Fibroblast of lung (primary cell): ENCODE measurements at regions not wholly inside any gene's neighbourhood (a gene's known extent, or its start where the extent isn't known, plus 50 kb on each side); places are given as distances from the start of the nearest gene placed in this dataset.

Experiments used
- CTCF ChIP-seq, 2 donors: IDR thresholded peaks in 1 of 2; conservative IDR thresholded peaks in 1 of 2; 1 replicate in 1 of 2; 2 replicates in 1 of 2; pipeline ENCODE4 v1.5.1; 2011 to 2012; ENCODE audit warnings: low read length in 2 of 2, control low read depth in 1 of 2, inconsistent platforms in 1 of 2, low read depth in 1 of 2, mild to moderate bottlenecking in 1 of 2
- EZH2 ChIP-seq: IDR thresholded peaks from 2 replicates; pipeline ENCODE4 v1.5.1; 2012; ENCODE audit warnings: low read length, control low read depth, mild to moderate bottlenecking; ENCODE audit errors: missing control alignments

DNA sequence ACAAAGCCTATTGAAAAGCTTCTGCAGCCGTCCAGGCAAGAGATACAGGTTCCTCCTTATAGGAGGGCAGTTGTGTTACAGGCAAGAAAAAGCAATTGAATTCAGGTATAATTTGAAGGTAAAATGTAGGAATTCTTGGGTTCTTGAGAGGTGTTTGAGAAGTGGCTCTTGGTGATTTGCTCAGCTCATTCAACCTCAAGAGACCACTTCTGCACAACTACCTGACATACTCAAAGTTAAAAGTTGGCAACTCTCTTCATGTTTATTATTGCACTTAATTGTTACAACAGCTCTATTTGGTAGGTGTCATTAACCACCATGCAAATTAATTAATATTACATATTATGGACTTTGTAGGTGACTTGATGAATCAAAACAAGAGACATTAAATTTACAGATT, 753.2 kb downstream of the ADCYAP1 start:
- no peak for TF ChIP-seq CTCF (conservative IDR thresholded peaks at IDR 0.05 in 1 of 2, IDR thresholded peaks at IDR 0.05 in 1 of 2; ENCODE audit: low read depth in 1 of 2, low read length in 2 of 2)
- no peak for TF ChIP-seq EZH2
